Left lung (tissue), 4 donors: ENCODE measurements at regions not wholly inside any gene's neighbourhood (a gene's known extent, or its start where the extent isn't known, plus 50 kb on each side); places are given as distances from the start of the nearest gene placed in this dataset.

Experiments
- ATAC-seq: fragments of 200-7000 bp; cut with Tn5 transposase; one replicate; pipeline ENCODE4 v1.9.1; 2020; ENCODE audit warnings: moderate library complexity
- DNase-seq, 4 donors: peaks; one replicate each; pipeline ENCODE4 v3.0.0-alpha.2; 2013 to 2020
- H3K27ac ChIP-seq, 2 donors: fragments of 200-600 bp; sonication (generic) in 1 of 2; one replicate each; pipeline versions ENCODE4 v1.5.0 to v1.8.0; 2020 to 2021
- H3K27me3 ChIP-seq, 2 donors: fragments of 200-600 bp; sonication (generic) in 1 of 2; one replicate each; pipeline versions ENCODE4 v1.5.0 to v1.8.0; 2020 to 2021
- H3K36me3 ChIP-seq, 2 donors: fragments of 200-600 bp; sonication (generic) in 1 of 2; one replicate each; pipeline versions ENCODE4 v1.5.0 to v1.8.0; 2020 to 2021
- H3K4me1 ChIP-seq, 2 donors: fragments of 200-600 bp; one replicate each; pipeline ENCODE4 v1.8.0; 2021
- H3K4me3 ChIP-seq, 2 donors: fragments of 200-600 bp; sonication (generic) in 1 of 2; one replicate each; pipeline versions ENCODE4 v1.5.0 to v1.8.0; 2020 to 2021; ENCODE audit warnings: mild to moderate bottlenecking in 1 of 2
- H3K9me3 ChIP-seq, 2 donors: fragments of 200-600 bp; sonication (generic) in 1 of 2; one replicate each; pipeline versions ENCODE4 v1.5.0 to v1.8.0; 2020 to 2021
- CTCF ChIP-seq, 2 donors: fragments of 200-600 bp; sonication (generic) in 1 of 2; IDR thresholded peaks; one replicate each; pipeline versions ENCODE4 v1.5.0 to v1.8.0; 2021; ENCODE audit warnings: antibody characterized with exemption in 2 of 2
- intact Hi-C, 2 donors: fragments of 100-400 bp; cut with DNase I; formaldehyde crosslinking; loops; one replicate each; pipeline versions ENCODE4 v1.11.2 to v1.14.2; 2022
- donor health status: DM: no; HTN: yes; CAD: no.
- donor health status: DM: no; HTN: no; CAD: no.

- H3K27ac ChIP-seq = no peak overlapping the region
- ATAC-seq (no peak), DNase-seq (no peak)
- TF ChIP-seq CTCF (IDR thresholded peaks at IDR 0.05) = no peak
- H3K9me3 ChIP-seq = no peaks in the 10 kb centered on the region
- intact Hi-C loops = no loop called here
- H3K27me3 ChIP-seq = no peaks in the 10 kb centered on the region
- H3K4me1 ChIP-seq = no peaks in the 10 kb centered on the region
- H3K36me3 ChIP-seq = no peaks in the 10 kb centered on the region
- no peak overlapping the region for H3K4me3 ChIP-seq
Observed at GRCh38 chr14:84029246-84029645, 1500.7 kb upstream of the FLRT2 start.

GRCh38 chr14:84029720-84030119 lies 1500.2 kb upstream of the FLRT2 start:
- intact Hi-C loops = no loop called here
- Histone ChIP-seq H3K4me3 (no peak overlapping the region), H3K36me3 (no peaks in the 10 kb centered on the region), H3K4me1 (no peaks in the 10 kb centered on the region), H3K9me3 (no peaks in the 10 kb centered on the region), H3K27ac (no peak overlapping the region), H3K27me3 (no peaks in the 10 kb centered on the region)
- ATAC-seq (no peak), DNase-seq (no peak)
- no peak for TF ChIP-seq CTCF (IDR thresholded peaks at IDR 0.05)

GRCh38 chr14:84036840-84037239 lies 1493.1 kb upstream of the FLRT2 start:
- H3K4me3 ChIP-seq = no peak overlapping the region
- H3K4me1 ChIP-seq = no peaks in the 10 kb centered on the region
- no peak for TF ChIP-seq CTCF (IDR thresholded peaks at IDR 0.05)
- no peak overlapping the region for H3K27ac ChIP-seq
- intact Hi-C loops = no loop called here
- no peaks in the 10 kb centered on the region for H3K27me3 ChIP-seq
- DNase-seq (no peak), ATAC-seq (no peak)
- no peaks in the 10 kb centered on the region for H3K36me3 ChIP-seq
- no peaks in the 10 kb centered on the region for H3K9me3 ChIP-seq

GRCh38 chr14:84037593-84037992 lies 1492.4 kb upstream of the FLRT2 start:
- Histone ChIP-seq H3K4me1 (no peaks in the 10 kb centered on the region), H3K36me3 (no peaks in the 10 kb centered on the region), H3K27ac (no peak overlapping the region), H3K9me3 (no peaks in the 10 kb centered on the region), H3K27me3 (no peaks in the 10 kb centered on the region), H3K4me3 (no peak overlapping the region)
- ATAC-seq (no peak), DNase-seq (no peak)
- TF ChIP-seq CTCF (IDR thresholded peaks at IDR 0.05) = no peak
- intact Hi-C loops = no loop called here

GRCh38 chr14:84040101-84040500 lies 1489.8 kb upstream of the FLRT2 start:
- DNase-seq (no peak), ATAC-seq (no peak)
- no peaks in the 10 kb centered on the region for H3K4me1 ChIP-seq
- intact Hi-C loops = no loop called here
- H3K27ac ChIP-seq = no peak overlapping the region
- H3K4me3 ChIP-seq = no peak overlapping the region
- H3K27me3 ChIP-seq = no peaks in the 10 kb centered on the region
- H3K36me3 ChIP-seq = no peaks in the 10 kb centered on the region
- H3K9me3 ChIP-seq = no peaks in the 10 kb centered on the region
- TF ChIP-seq CTCF (IDR thresholded peaks at IDR 0.05) = no peak
